Transverse colon (tissue), 3 donors: ENCODE measurements at regions not wholly inside any gene's neighbourhood (a gene's known extent, or its start where the extent isn't known, plus 50 kb on each side); places are given as distances from the start of the nearest gene placed in this dataset.

Source experiments
- CTCF ChIP-seq, 5 experiments: fragments of 200-600 bp in 3 of 5; fragments of 450-650 bp in 2 of 5; sonication (generic) in 3 of 5; IDR thresholded peaks; 1 replicate in 2 of 5; 2 replicates in 3 of 5; pipeline ENCODE4 v1.5.1; 2016 to 2017; ENCODE audit warnings: antibody characterized with exemption in 5 of 5, inconsistent platforms in 3 of 5, mild to moderate bottlenecking in 2 of 5, moderate library complexity in 1 of 5
- EP300 ChIP-seq: sonication (generic); formaldehyde crosslinking; IDR thresholded peaks from one replicate; pipeline ENCODE4 v1.6.1; 2017; ENCODE audit warnings: antibody characterized with exemption, low read depth
- POLR2A ChIP-seq: fragments of 450-650 bp; IDR thresholded peaks from one replicate; pipeline ENCODE4 v1.6.1; 2016; ENCODE audit warnings: antibody characterized with exemption, mild to moderate bottlenecking, moderate library complexity

GRCh38 chr5:38094889-38095288, 163.5 kb upstream of the EGFLAM start:
- no peak for TF ChIP-seq CTCF (IDR thresholded peaks at IDR 0.05)
- no peak for TF ChIP-seq POLR2A
- TF ChIP-seq EP300: no peak
